Sigmoid colon (tissue), 4 donors: ENCODE measurements at regions not wholly inside any gene's neighbourhood (a gene's known extent, or its start where the extent isn't known, plus 50 kb on each side); places are given as distances from the start of the nearest gene placed in this dataset.

ENCODE experiments used
- CTCF ChIP-seq, 4 experiments: fragments of 450-650 bp in 3 of 4; fragments of 200-600 bp in 1 of 4; IDR thresholded peaks; one replicate each; pipeline ENCODE4 v1.5.1; 2016 to 2019; ENCODE audit warnings: antibody characterized with exemption in 4 of 4, mild to moderate bottlenecking in 3 of 4, moderate library complexity in 2 of 4
- EP300 ChIP-seq, 4 donors: sonication (generic); formaldehyde crosslinking; IDR thresholded peaks; one replicate each; pipeline ENCODE4 v1.6.1; 2017; ENCODE audit warnings: antibody characterized with exemption in 4 of 4
- POLR2A ChIP-seq, 2 donors: fragments of 450-650 bp; IDR thresholded peaks; one replicate each; pipeline ENCODE4 v1.6.1; 2016; ENCODE audit warnings: antibody characterized with exemption in 2 of 2, mild to moderate bottlenecking in 2 of 2, moderate library complexity in 2 of 2

- TF ChIP-seq CTCF (IDR thresholded peaks at IDR 0.05) (no peak), POLR2A (IDR thresholded peaks at IDR 0.05) (no peak), EP300 (IDR thresholded peaks at IDR 0.05) (no peak)
Observed at GRCh38 chr14:106809615-106810014, 1283.2 kb downstream of the TMEM121 start.
